ENCODE measurements at regions not wholly inside any gene's neighbourhood (a gene's known extent, or its start where the extent isn't known, plus 50 kb on each side); places are given as distances from the start of the nearest gene placed in this dataset.

DNA sequence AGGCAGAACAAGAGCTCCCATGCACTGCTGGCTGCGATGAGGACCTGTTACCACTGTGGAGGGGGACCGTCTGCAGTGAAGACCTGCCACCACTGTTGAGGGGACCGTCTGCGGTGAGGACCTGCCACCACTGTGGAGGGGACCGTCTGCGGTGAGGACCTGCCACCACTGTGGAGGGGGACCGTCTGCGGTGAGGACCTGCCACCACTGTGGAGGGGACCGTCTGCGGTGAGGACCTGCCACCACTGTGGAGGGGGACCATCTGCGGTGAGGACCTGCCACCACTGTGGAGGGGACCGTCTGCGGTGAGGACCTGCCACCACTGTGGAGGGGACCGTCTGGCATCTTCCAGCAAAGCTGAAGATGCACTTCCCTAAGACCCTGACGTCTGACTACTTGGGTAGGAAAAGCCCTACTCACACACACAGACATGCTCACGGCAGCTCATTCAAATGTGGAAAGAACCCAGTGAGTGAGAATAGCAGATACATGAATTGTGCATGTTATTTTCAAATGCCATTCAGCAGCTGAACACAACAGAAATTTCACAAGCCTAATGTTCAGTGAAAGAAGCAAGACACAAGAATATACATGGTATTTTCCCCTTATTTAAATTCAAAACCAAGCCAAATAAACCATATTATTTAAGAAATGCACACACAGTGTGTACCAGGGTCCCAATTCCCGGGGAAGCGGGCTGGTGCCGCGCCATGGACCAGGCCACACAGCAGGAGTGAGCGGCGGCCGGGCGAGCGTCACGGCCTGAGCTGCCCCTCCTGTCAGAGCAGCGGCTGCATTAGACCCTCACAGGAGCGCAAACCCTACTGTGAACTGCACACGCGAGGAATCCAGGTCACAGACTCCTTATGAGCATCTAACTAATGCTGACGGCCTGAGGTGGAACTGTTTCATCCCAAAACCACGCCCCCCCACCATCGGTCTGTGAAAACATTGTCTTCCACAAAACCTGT lies 64.2 kb upstream of the METRNL start:
- no peak for TF ChIP-seq POLR2A (IDR thresholded peaks at IDR 0.05)
- TF ChIP-seq, protein P1, sequence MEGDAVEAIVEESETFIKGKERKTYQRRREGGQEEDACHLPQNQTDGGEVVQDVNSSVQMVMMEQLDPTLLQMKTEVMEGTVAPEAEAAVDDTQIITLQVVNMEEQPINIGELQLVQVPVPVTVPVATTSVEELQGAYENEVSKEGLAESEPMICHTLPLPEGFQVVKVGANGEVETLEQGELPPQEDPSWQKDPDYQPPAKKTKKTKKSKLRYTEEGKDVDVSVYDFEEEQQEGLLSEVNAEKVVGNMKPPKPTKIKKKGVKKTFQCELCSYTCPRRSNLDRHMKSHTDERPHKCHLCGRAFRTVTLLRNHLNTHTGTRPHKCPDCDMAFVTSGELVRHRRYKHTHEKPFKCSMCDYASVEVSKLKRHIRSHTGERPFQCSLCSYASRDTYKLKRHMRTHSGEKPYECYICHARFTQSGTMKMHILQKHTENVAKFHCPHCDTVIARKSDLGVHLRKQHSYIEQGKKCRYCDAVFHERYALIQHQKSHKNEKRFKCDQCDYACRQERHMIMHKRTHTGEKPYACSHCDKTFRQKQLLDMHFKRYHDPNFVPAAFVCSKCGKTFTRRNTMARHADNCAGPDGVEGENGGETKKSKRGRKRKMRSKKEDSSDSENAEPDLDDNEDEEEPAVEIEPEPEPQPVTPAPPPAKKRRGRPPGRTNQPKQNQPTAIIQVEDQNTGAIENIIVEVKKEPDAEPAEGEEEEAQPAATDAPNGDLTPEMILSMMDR (IDR thresholded peaks at IDR 0.05) = no peak
- TF ChIP-seq POLR2AphosphoS5 (IDR thresholded peaks at IDR 0.05; ENCODE audit: insufficient read depth in 1 of 2, low read depth in 1 of 2) = no peak
